HL-60 (cell line): ENCODE measurements at regions not wholly inside any gene's neighbourhood (a gene's known extent, or its start where the extent isn't known, plus 50 kb on each side); places are given as distances from the start of the nearest gene placed in this dataset.
"Not testable (repeated sequence)": the region's sequence is repeated elsewhere in the genome, so short reads cannot be mapped to it uniquely, and the experiment has no call there.

Experiments
- CTCF ChIP-seq: IDR thresholded peaks from one replicate; pipeline ENCODE4 v1.5.1; 2011; ENCODE audit warnings: low read length, control low read depth, inconsistent platforms; ENCODE audit not compliant: insufficient read depth
- POLR2AphosphoS5 ChIP-seq: IDR thresholded peaks from 2 replicates; pipeline ENCODE4 v1.6.1; 2012; ENCODE audit warnings: low read depth
- REST ChIP-seq: IDR thresholded peaks from 2 replicates; pipeline ENCODE4 v1.6.1; 2012; ENCODE audit warnings: low read depth; ENCODE audit not compliant: insufficient replicate concordance

- TF ChIP-seq CTCF, POLR2AphosphoS5, REST: not testable (repeated sequence)
Measured at GRCh38 chr1:221967538-221967937, 225.6 kb upstream of the DUSP10 start.
